ENCODE measurements at regions not wholly inside any gene's neighbourhood (a gene's known extent, or its start where the extent isn't known, plus 50 kb on each side); places are given as distances from the start of the nearest gene placed in this dataset.

DNA sequence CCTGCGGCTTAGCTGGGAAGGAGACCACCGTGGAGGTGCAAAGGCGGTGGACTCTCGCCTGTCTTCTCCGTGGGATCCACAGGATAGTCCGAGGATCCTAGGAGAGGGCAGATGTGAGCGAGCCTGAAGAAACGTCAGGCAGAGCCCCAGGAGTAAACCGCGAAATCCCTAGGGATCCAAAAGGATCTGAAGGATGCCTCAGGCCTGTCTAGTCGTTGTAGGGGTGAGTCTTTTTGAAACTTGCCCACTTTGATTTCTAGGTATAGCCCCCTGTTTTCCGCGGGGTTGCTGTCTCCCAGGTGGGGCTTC lies 576.5 kb downstream of the KCNJ18 start:
- TF ChIP-seq, protein P1, sequence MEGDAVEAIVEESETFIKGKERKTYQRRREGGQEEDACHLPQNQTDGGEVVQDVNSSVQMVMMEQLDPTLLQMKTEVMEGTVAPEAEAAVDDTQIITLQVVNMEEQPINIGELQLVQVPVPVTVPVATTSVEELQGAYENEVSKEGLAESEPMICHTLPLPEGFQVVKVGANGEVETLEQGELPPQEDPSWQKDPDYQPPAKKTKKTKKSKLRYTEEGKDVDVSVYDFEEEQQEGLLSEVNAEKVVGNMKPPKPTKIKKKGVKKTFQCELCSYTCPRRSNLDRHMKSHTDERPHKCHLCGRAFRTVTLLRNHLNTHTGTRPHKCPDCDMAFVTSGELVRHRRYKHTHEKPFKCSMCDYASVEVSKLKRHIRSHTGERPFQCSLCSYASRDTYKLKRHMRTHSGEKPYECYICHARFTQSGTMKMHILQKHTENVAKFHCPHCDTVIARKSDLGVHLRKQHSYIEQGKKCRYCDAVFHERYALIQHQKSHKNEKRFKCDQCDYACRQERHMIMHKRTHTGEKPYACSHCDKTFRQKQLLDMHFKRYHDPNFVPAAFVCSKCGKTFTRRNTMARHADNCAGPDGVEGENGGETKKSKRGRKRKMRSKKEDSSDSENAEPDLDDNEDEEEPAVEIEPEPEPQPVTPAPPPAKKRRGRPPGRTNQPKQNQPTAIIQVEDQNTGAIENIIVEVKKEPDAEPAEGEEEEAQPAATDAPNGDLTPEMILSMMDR (IDR thresholded peaks at IDR 0.05) = no peak
- no peak for TF ChIP-seq POLR2A (IDR thresholded peaks at IDR 0.05)
